ENCODE measurements at regions not wholly inside any gene's neighbourhood (a gene's known extent, or its start where the extent isn't known, plus 50 kb on each side); places are given as distances from the start of the nearest gene placed in this dataset.

- H3K4me3 Mint-ChIP-seq, result no peak overlapping the region
- H3K9me3 Mint-ChIP-seq, result no peaks in the 10 kb centered on the region
- no peaks in the 10 kb centered on the region for H3K36me3 Mint-ChIP-seq
- H3K27ac Mint-ChIP-seq, result no peak overlapping the region
- peaks cover 7% of the 10 kb centered on the region for H3K4me1 Mint-ChIP-seq
- H3K27me3 Mint-ChIP-seq, result no peaks in the 10 kb centered on the region
Observed at GRCh38 chr10:78575400-78575799, 493.4 kb upstream of the ZMIZ1 start.

DNA sequence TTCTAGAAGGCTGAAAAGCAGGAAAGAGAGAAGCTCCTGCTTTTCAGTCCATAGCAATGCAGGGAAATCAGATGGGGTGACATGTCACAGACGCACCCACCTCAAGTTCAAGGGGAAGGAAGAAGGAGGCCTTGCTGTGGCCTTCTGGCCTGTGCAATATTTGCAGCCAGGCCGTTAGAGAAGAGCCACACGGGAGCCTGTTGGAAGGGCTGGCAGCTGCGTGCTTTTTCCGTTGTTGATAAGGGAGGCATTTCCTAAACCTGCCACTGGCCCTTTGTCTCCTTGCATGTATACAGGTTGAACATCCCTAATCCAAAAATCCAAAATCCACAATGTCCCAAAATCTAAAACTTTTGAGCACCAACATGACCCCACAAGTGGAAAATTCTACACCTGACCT is 492.5 kb upstream of the ZMIZ1 start:
- no peak overlapping the region for H3K27ac Mint-ChIP-seq
- H3K27me3 Mint-ChIP-seq, result no peaks in the 10 kb centered on the region
- peaks cover 7% of the 10 kb centered on the region for H3K4me1 Mint-ChIP-seq
- H3K9me3 Mint-ChIP-seq, result no peaks in the 10 kb centered on the region
- no peak overlapping the region for H3K4me3 Mint-ChIP-seq
- H3K36me3 Mint-ChIP-seq, result no peaks in the 10 kb centered on the region

- Mint-ChIP-seq H3K27ac (no peak overlapping the region), H3K4me1 (peaks cover 7% of the 10 kb centered on the region), H3K27me3 (no peaks in the 10 kb centered on the region), H3K4me3 (no peak overlapping the region), H3K36me3 (no peaks in the 10 kb centered on the region), H3K9me3 (no peaks in the 10 kb centered on the region)
Observed at GRCh38 chr10:78577712-78578111, 491.1 kb upstream of the ZMIZ1 start.

DNA sequence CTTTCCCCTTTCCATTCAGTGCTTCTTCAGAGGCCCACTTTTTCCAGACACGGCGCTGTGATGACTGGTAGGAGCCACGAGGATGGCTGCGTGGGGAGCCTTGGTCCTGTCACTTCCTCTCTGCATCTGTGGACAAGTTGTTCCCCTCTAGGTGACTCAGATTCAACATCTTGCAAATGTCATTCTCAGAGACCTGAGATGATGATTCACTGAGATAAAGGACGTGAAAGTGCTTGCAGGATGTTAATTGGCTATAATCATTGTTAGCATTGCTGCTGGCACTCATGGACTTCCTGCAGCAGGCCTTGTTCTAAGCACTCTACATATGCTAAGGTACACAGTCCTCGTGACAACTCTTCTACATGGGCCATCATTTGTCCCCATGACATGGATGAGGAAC is 489.8 kb upstream of the ZMIZ1 start:
- Mint-ChIP-seq H3K4me1 (peaks cover 7% of the 10 kb centered on the region), H3K27ac (no peak overlapping the region), H3K36me3 (no peaks in the 10 kb centered on the region), H3K9me3 (no peaks in the 10 kb centered on the region), H3K27me3 (no peaks in the 10 kb centered on the region), H3K4me3 (no peak overlapping the region)

DNA sequence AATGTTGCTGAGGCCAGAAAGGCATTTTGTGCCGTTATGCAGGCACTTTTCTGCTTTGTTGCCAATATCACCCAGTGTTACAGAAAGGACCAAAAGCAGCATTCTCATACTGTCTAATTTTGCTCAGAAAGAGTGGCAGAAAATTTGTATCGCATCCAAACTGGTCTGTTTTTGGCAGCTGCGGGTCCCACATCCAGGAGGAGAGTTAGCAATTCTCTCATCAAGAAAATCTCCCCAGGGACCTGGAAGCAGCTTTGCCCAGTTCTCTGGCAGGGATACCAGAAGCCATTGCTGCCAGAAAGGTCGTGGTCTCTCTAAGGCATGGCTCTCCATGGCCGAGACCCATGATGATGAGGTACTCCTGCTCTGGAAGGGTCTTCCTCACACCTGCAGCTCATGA is 489.2 kb upstream of the ZMIZ1 start:
- Mint-ChIP-seq H3K4me3 (no peak overlapping the region), H3K27me3 (no peaks in the 10 kb centered on the region), H3K27ac (no peak overlapping the region), H3K4me1 (peaks cover 7% of the 10 kb centered on the region), H3K9me3 (no peaks in the 10 kb centered on the region), H3K36me3 (no peaks in the 10 kb centered on the region)

DNA sequence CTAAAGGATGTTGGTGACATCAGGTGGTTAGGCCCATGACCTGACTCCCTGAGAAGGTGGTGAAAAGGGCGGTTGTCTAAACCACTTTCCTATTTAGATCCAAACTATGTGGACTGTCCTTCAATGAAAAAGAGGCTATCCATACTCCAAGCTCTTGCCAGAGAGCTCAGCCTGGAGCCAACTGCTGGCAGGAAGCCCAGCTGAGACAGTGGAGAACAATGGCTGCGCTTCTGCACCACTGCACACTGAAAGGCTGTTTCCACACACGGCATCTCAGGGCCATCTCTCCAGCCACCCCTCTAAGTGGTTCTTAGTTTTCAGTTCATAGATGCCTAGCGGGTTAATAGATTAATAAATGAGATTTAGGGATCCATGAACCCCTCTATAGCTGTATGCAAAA is 488.8 kb upstream of the ZMIZ1 start:
- Mint-ChIP-seq H3K4me1 (peaks cover 7% of the 10 kb centered on the region), H3K4me3 (no peak overlapping the region), H3K27me3 (no peaks in the 10 kb centered on the region), H3K9me3 (no peaks in the 10 kb centered on the region), H3K36me3 (no peaks in the 10 kb centered on the region), H3K27ac (no peak overlapping the region)

DNA sequence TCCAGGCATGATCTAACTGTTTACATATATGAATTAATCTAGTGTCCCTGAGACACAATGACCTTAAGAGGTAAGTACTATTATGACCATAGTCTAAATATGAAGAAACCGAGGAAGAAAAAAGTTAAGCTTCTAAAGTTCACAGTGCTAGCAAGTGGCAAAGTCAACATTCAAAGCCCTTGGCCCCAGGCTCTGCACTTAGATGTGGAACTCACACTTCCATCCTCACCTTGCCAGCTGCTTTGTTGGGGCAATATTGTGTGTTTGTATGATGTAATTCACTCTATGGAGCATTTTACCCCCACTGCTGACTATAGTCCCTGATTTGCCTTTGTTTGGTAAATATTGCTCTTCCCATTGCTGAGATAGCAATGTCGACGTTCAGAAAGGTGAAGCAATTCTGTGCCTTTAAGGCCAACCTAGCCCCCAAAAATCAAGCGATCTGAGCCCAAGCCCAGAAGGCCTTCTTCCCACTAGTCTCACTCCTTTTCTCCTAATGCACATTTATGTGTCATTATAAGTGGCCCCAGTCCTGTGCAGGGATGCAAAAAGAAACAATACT is 487.6 kb upstream of the ZMIZ1 start:
- Mint-ChIP-seq H3K27me3 (no peaks in the 10 kb centered on the region), H3K27ac (no peak overlapping the region), H3K9me3 (no peaks in the 10 kb centered on the region), H3K4me3 (no peak overlapping the region), H3K36me3 (no peaks in the 10 kb centered on the region), H3K4me1 (peaks cover 7% of the 10 kb centered on the region)

DNA sequence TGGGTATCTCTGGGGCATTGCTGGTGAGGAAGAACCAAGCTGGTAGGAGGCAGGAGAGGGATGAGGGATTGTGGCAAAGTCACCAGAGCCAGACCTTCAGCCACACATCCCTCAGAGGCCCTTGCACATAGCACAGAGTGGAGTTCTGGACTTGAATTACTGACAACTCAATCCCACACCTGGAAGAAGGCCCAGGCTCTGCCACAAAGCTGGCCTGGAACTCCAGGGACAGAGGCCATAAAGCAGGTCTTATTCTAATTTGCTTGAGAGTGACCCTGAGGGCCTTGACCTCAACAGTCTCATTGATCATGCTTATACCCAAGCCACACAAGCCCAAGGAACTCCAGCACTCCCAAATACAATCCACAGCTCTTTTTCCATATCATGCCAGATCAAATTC is 486.2 kb upstream of the ZMIZ1 start:
- Mint-ChIP-seq H3K4me1 (peaks cover 7% of the 10 kb centered on the region), H3K4me3 (no peak overlapping the region), H3K36me3 (no peaks in the 10 kb centered on the region), H3K9me3 (no peaks in the 10 kb centered on the region), H3K27me3 (no peaks in the 10 kb centered on the region), H3K27ac (no peak overlapping the region)

- H3K4me1 Mint-ChIP-seq, result peaks cover under 1% of the 10 kb centered on the region
- no peak overlapping the region for H3K27ac Mint-ChIP-seq
- no peaks in the 10 kb centered on the region for H3K9me3 Mint-ChIP-seq
- H3K4me3 Mint-ChIP-seq, result no peak overlapping the region
- no peaks in the 10 kb centered on the region for H3K27me3 Mint-ChIP-seq
- no peaks in the 10 kb centered on the region for H3K36me3 Mint-ChIP-seq
Observed at GRCh38 chr10:78584266-78584665, 484.5 kb upstream of the ZMIZ1 start.

- no peak overlapping the region for H3K4me3 Mint-ChIP-seq
- H3K4me1 Mint-ChIP-seq, result no peaks in the 10 kb centered on the region
- H3K27me3 Mint-ChIP-seq, result no peaks in the 10 kb centered on the region
- H3K27ac Mint-ChIP-seq, result no peak overlapping the region
- no peaks in the 10 kb centered on the region for H3K36me3 Mint-ChIP-seq
- H3K9me3 Mint-ChIP-seq, result no peaks in the 10 kb centered on the region
Observed at GRCh38 chr10:78584681-78585080, 484.1 kb upstream of the ZMIZ1 start.

GRCh38 chr10:78585952-78586351 is 482.8 kb upstream of the ZMIZ1 start:
- Mint-ChIP-seq H3K4me1 (no peaks in the 10 kb centered on the region), H3K36me3 (no peaks in the 10 kb centered on the region), H3K4me3 (no peak overlapping the region), H3K27ac (no peak overlapping the region), H3K27me3 (no peaks in the 10 kb centered on the region), H3K9me3 (no peaks in the 10 kb centered on the region)

DNA sequence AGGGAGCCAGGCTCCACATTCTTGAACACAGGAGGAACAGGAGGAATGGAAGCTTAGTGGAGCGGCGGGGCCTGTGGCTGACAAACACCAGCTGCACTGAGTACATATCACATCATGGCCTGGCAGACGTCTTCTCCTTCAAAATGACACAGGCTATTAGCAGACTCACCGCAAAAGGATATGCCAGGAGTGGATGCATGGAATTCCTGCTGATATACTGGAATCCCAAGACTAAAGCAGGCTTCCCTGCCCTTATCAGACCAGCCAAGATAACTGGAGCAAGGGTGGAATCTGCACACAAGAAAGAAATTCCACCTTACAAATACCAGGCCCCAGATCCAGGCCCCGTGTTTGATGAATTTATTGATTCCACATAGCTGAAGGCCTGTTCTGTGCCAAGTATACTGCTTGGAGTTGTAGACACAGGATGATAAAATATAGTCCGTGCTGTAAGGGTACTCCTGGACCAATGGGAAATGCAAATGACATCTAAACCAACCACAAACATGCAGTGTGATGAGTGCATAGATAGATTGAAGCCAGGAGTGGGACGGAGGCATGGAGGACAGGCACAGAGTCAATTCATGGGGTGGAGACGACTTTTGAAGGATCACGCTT is 480.5 kb upstream of the ZMIZ1 start:
- H3K27me3 Mint-ChIP-seq, result no peaks in the 10 kb centered on the region
- H3K9me3 Mint-ChIP-seq, result no peaks in the 10 kb centered on the region
- no peak overlapping the region for H3K4me3 Mint-ChIP-seq
- H3K27ac Mint-ChIP-seq, result no peak overlapping the region
- no peaks in the 10 kb centered on the region for H3K4me1 Mint-ChIP-seq
- H3K36me3 Mint-ChIP-seq, result no peaks in the 10 kb centered on the region

DNA sequence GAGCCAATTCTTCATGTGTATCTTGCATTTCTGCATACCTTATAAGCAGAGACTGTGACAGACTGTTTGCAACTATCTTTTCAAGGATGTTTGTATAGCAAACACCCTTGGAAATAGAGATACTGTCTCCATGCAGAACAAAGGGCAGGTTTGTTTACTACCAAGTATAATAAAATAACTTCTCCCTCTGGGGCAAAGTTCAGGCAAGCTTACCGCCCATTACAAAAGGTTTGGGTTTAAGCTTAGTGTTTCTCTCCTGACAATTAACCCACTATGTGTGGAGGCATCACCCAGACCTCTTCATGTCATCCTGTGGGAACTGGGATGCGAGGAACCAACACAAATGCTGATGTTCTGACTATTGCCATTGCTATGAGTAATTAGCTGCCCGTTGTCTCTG is 479.1 kb upstream of the ZMIZ1 start:
- Mint-ChIP-seq H3K9me3 (no peaks in the 10 kb centered on the region), H3K27ac (no peak overlapping the region), H3K27me3 (no peaks in the 10 kb centered on the region), H3K36me3 (no peaks in the 10 kb centered on the region), H3K4me3 (no peak overlapping the region), H3K4me1 (no peaks in the 10 kb centered on the region)

- H3K27ac Mint-ChIP-seq, result no peak overlapping the region
- no peaks in the 10 kb centered on the region for H3K4me1 Mint-ChIP-seq
- H3K4me3 Mint-ChIP-seq, result no peak overlapping the region
- H3K36me3 Mint-ChIP-seq, result no peaks in the 10 kb centered on the region
- no peaks in the 10 kb centered on the region for H3K9me3 Mint-ChIP-seq
- peaks cover 2% of the 10 kb centered on the region for H3K27me3 Mint-ChIP-seq
Observed at GRCh38 chr10:78591066-78591465, 477.7 kb upstream of the ZMIZ1 start.

DNA sequence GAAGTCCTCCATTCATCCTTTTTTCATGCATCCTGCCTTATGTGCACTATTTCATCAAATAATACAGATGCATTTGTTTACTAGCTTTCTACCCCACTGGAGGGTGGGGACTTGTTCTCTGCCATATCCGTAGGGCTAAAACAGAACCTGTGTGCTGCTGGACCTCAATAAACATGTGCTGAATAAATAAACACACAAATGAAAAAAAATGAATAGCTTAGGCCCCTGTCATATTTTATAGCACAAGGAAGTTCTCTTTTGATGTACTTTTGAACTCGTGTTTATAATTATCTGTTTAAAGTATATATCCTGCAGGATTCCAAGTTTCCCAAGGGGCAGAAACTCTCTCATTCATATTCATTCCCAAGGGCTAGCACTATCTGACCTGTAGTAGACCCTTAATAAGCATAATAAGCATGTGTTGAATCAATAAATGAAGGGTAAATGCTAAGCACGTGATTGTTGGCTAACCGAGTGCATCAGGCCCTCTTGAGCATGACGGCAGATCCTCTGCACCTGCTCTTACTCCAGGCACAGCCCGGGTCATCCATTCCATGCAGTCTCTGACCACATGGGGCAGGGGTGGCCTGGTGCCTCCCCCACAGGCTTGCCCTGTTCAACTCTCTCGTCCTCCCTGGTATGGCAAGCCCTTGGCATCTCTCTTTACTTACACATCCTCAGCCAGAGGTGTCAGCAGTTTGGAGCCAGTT is 474.1 kb upstream of the ZMIZ1 start:
- H3K36me3 Mint-ChIP-seq, result no peaks in the 10 kb centered on the region
- H3K27ac Mint-ChIP-seq, result no peak overlapping the region
- peaks cover 3% of the 10 kb centered on the region for H3K27me3 Mint-ChIP-seq
- H3K4me1 Mint-ChIP-seq, result no peaks in the 10 kb centered on the region
- no peak overlapping the region for H3K4me3 Mint-ChIP-seq
- H3K9me3 Mint-ChIP-seq, result no peaks in the 10 kb centered on the region

GRCh38 chr10:78595269-78595619 is 473.5 kb upstream of the ZMIZ1 start:
- no peaks in the 10 kb centered on the region for H3K9me3 Mint-ChIP-seq
- no peak overlapping the region for H3K4me3 Mint-ChIP-seq
- no peaks in the 10 kb centered on the region for H3K36me3 Mint-ChIP-seq
- H3K27me3 Mint-ChIP-seq, result peaks cover 3% of the 10 kb centered on the region
- H3K4me1 Mint-ChIP-seq, result no peaks in the 10 kb centered on the region
- no peak overlapping the region for H3K27ac Mint-ChIP-seq

GRCh38 chr10:78596556-78596955 is 472.2 kb upstream of the ZMIZ1 start:
- no peaks in the 10 kb centered on the region for H3K4me1 Mint-ChIP-seq
- peaks cover 3% of the 10 kb centered on the region for H3K27me3 Mint-ChIP-seq
- no peaks in the 10 kb centered on the region for H3K36me3 Mint-ChIP-seq
- H3K9me3 Mint-ChIP-seq, result no peaks in the 10 kb centered on the region
- no peak overlapping the region for H3K27ac Mint-ChIP-seq
- H3K4me3 Mint-ChIP-seq, result no peak overlapping the region

Measured in activated naive CD4-positive, alpha-beta T cell treated with anti-CD3 and anti-CD28 coated beads, Interleukin-2, amount 50 U/mL, for 24 hours (primary cell).